Amniotic stem cell (primary cell): ENCODE measurements at regions not wholly inside any gene's neighbourhood (a gene's known extent, or its start where the extent isn't known, plus 50 kb on each side); places are given as distances from the start of the nearest gene placed in this dataset.

Experiments used
- DNase-seq: peaks from one replicate; lab custom pipeline; 2025; lab: John Stamatoyannopoulos, UW

DNA sequence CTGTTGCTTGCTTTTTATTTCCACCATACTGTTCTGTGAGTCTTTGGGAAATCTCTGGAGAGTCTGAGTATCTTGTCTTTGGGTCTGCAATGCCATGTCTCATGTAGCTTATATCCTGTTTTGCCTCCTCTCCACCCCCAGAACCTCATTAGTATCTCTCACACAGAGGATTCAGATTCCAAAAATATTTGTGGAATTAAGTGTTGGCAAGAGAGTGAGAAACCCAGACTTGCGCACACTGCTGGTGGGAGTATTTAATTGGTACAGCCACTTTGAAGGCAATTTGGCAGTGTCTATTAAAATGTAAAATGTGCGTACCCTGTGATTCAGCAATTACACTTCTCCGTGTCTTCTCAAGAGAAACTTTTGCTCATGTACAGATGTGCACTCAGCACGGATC is 68.6 kb downstream of the ZNF621 start:
- no peak for DNase-seq

DNA sequence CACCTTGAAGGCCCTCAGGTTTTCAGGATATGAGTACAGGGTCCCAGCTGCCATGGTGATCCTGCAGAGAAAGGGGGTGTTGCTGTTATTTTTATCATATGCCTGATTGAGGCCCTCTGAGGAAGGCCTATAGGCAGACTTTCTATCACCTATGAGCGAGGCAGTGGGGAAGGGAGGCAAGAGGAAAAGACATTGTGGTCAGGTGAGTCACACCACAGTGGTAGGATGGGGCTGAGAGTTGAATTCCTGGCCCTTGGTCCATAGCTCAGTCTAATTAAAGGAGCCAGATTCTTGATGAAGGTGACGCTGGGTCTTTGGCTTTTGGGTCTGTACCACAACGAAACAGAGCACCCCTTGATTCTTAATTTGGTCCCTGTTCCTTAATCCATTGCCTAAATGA is 72.7 kb downstream of the ZNF621 start:
- no peak for DNase-seq

GRCh38 chr3:40598338-40598737 is 73.6 kb downstream of the ZNF621 start:
- no peak for DNase-seq

DNA sequence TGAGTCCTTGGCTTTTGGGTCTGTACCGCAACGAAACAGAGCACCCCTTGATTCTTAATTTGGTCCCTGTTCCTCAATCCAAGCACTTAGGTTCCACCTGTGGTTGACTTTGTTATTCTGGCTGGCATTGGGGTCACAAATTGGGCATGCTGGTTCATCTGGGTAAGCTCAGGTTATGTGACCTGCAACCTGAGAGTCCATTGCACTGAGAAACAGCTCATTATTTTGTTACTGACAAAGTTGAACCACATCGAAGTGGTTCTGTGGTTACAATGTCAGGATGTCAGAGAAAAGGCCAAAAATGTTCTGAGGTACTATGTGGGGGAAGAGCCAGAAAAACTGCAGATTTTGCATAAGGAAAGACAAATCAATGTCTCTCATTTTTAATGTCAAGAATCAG is 74.2 kb downstream of the ZNF621 start:
- DNase-seq: no peak

GRCh38 chr3:40602778-40603385 is 78.1 kb downstream of the ZNF621 start:
- no peak for DNase-seq

DNA sequence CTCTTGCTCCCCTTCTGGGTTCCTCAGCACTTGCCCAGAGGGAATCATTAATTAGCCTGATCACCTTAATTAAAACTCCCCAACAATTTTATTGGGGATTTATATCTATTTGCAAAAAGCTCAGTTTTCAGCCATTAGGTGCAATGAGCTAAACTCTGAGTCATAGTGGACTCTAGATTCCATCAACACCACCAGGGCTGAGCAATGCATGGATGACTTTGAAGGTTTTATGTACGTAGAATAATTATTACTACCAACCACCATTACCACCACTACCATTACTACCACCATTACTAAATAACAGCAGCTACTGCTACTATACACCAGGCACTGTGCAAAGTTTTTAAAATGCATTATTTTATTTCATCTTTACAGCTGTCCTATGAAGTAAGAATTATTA is 81.2 kb downstream of the ZNF621 start:
- no peak for DNase-seq

DNA sequence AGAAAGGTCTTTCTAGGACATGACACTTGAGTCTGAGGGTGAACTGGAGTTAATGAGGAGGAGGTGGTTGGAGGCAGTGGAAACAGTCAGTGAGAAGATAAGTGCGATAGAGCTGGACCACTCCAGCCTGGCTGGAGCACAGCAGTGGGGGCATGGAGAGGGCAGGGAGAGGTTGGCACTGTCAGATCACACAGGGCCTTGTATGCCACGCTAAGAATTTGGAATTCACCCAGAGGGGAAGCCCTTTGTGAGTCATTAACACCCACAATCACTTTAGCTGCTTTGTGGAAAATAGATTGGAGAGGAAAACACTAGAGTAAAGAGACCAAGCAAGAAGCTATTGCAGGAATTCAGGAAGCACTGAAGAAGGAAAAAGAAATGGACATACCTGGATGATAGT is 83.3 kb downstream of the ZNF621 start:
- no peak for DNase-seq

DNA sequence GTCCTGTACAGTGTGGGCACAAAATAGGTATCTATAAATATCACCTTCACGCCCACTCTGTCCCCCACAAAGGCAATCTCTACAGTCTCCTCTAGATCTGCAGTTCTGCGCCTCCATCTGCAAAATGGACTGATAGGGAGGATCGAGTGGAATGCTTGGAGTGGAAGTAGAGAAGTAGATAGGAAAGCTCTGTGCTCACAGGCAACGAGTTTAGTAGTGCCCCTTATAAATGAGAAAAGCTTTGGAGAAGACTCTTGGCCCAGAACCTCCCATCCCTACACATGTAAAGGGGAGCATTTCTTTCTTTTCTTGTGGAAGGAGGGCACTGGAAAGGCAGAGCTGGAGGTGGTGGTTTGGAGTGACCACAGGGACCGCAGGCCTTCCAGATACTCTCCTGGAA is 88.5 kb downstream of the ZNF621 start:
- DNase-seq: no peak

- no peak for DNase-seq
These were observed 90.6 kb downstream of the ZNF621 start for GRCh38 chr3:40615110-40615915.

GRCh38 chr3:40615918-40616819 is 91.4 kb downstream of the ZNF621 start:
- no peak for DNase-seq

DNA sequence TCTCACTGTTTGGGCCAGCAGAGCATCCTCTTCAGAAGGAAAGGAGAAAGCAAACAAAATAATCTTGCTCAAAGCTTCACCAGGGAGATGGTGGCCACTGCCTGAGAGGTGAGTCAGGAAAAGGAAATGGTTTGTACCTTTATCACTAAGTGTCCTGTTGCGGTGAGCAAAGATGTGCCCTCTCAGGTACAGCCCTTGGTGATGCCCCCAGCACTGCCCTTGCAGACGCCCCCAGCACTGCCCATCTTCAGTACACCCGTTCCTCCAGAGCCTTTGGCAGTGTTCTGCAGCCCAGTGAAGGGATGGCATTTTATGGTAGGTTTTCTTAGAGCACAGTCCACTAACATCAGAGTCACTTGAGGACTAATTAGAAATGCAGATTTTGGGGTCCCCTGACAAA is 92.3 kb downstream of the ZNF621 start:
- DNase-seq: no peak

GRCh38 chr3:40618158-40618557 is 93.4 kb downstream of the ZNF621 start:
- no peak for DNase-seq

GRCh38 chr3:40620151-40620550 is 95.4 kb downstream of the ZNF621 start:
- DNase-seq: no peak

- no peak for DNase-seq
These were observed 96.5 kb downstream of the ZNF621 start for GRCh38 chr3:40621252-40621651.

GRCh38 chr3:40623567-40623966 is 98.8 kb downstream of the ZNF621 start:
- DNase-seq: no peak

DNA sequence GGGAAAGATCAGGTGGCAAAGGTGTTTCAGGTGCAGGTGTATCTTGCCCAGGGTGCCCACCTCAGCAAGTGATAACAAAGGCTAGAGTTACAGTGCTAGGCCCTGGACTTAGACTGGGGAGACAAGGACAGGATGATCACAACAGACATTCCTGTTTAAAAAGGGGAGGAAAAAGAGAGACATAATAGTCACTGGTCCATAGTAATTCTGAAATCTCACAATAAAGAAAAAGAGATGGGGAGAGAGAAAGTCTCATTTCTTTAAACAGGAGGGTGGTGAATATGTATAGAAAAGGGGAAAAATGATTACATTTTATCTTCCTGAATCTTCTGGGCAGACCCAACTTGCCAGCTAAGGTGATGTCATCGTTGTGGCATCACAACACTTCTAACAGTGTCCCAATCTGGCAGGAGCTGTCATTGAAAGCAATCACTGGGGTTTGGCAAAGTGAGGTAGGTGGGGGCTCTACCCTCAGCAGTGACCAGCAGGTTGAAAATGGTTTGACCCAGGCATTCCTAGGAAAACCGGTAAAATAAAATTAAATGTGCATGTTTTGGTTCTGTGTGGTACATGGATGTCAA is 99.5 kb downstream of the ZNF621 start:
- no peak for DNase-seq

DNA sequence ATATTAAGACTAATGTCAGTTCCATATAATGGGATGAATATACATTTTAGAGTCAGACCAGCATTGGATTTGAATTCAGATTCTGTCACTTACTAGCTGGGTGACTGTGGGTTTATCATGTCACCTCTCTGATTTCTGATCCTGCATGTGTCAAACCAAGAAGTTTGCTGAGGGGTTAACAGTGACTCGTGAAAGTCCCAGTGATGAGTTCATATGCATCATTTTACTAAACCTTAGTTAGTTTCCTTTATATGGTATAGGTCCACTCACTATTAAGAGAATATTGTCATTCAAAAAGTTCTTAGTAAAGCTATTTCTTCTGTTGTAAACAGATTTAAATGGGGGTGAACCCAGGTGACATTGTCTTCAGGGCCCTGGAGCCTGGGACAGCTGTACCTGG is 102.3 kb downstream of the ZNF621 start:
- no peak for DNase-seq

GRCh38 chr3:40628984-40629383 is 104.2 kb downstream of the ZNF621 start:
- no peak for DNase-seq

DNA sequence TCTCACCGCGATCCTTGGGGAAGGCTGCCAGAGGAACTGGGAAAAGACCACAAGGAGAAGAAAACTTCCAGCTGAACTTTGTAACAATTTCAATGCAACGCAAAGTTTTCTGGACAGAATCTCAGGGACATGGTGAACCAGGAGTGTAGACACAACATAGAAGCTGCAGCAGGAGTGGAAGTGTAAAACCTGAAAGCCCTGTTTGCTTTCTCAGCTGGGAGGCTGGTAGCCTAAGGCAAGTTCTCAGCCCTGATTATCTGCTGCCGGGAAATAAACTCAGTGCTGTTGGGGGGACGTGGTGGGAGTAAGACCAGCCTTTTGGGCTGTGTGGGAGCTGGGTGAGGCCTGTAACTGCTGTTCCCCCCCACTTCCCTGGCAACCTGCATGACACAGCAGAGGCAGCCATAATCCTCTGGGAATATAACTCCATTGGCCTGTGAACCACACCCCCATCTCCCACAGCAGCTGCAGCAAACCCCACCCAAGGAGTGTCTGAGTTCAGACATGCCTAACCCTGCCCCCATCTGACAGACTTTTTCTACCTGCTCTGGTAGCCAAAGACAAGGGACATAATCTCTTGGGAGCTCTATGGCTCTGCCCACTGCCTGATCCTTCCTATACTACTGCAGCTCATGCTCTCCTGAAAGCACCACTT is 106.7 kb downstream of the ZNF621 start:
- no peak for DNase-seq

DNA sequence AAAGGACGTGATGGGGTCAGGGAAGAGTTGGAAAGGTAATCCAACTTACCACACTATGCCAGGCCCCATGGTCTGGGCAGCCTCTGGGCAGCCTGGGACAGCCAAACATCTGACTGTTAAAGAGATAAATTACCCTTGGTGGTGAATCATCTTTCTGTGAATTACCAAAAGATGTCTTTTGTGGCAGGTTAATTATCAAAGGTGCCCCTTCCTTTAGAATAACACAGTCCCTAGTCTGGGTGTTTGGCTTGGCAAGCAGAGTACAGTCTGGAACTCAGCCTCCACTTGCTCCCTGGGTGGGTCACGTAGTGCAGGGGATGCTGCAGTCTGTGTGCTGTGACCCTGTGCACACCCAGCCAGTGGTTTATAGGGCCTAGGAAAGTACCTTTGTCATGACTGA is 113.1 kb downstream of the ZNF621 start:
- no peak for DNase-seq

DNA sequence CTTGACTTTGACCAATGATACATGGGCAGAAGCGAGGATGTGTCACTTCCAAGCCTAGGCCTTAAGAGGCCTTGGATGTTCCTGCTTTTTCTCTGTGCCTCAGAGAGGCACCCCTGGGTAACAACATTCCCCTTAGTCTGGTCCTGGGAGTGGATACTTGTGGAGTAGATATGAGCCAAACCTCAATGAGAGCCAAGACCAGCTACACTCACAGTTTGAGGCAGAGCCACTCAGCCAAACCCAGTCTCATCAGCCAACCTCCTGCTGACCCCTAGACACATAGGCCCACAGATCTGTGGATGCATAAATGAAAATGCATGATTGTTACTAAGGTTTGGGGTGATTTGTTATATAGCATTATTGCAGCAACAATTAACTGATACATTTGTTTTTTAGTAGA is 114.2 kb downstream of the ZNF621 start:
- DNase-seq: no peak

GRCh38 chr3:40642812-40643211 is 118.1 kb downstream of the ZNF621 start:
- DNase-seq: no peak
